ENCODE measurements at regions not wholly inside any gene's neighbourhood (a gene's known extent, or its start where the extent isn't known, plus 50 kb on each side); places are given as distances from the start of the nearest gene placed in this dataset.

DNA sequence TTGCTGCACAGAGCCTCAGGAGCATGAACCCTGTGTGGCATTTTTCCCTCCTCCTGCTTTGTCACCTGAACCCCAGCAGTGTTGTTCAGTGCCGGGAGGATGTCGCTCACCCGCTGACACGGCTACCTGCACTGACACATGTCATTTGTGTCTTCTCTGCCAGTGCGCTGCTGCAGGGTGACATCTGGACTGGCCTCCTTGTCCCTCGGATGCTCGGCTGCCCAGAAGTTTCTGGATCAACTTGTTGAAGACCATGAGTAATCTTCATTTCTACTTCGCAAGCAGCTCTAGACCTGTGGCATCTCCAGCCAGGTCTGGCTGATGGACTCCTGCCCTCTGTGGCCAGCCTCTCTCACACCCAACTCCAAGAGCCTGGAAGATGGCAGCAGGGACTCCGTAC lies 311.1 kb upstream of the C2CD4B start:
- no peak for DNase-seq
- in situ Hi-C loops (cut with MboI; ENCODE audit: low pct_unique_long_range_greater_than_20kb, low sequenced_read_pairs): no loop called here

DNA sequence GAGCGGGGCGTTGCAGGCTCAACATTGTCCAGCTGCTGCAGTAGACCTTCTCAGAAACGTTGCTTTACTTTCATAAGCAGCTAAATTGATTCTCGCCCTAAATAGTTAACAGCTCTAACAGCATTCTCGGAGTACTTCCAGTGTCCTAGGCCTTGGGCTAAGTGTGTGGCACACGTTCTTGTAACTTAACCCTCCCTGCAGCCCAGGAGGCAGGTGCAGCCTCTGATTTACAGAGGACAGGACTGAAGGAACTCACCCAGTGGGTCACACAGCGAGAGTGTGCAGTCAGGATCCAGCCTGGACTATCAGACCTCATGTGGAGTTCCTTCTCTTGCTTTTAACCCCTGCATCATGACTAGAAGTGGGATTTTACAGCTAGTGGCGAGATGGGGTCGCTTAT lies 312.8 kb upstream of the C2CD4B start:
- DNase-seq: no peak
- in situ Hi-C loops (cut with MboI; ENCODE audit: low pct_unique_long_range_greater_than_20kb, low sequenced_read_pairs): no loop called here

DNA sequence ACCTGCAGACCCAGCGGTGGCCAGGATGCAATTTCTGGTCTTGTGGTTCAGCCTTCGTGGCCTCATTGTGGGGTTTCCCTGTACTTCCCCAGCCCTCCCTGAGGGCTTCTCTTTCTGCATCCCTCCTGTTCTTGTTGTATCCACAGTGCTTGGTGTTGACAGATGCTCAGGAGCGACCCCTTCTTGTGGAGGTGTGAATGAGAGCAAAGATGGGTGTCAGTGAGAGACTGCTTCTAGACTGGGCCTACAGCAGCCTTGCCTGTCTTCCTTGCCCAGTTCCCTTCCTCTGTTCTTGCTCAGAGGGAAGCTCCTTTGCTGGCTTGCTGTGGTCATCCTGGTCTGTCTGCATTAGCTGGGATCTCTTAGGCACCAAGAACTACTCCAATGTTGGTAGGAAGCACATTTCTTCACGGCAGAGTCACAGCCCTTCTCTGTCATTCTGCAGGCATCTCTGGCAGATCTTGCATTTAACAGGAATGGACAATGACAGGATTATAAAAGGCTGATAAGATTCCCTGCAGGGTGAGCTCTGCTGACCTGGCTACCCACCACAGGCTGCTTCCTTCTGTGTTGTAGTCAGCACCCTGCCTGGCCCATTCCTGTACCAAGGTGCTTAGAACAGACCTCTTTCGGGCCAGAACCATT lies 317.8 kb upstream of the C2CD4B start:
- in situ Hi-C loops (cut with MboI; ENCODE audit: low pct_unique_long_range_greater_than_20kb, low sequenced_read_pairs): no loop called here

DNA sequence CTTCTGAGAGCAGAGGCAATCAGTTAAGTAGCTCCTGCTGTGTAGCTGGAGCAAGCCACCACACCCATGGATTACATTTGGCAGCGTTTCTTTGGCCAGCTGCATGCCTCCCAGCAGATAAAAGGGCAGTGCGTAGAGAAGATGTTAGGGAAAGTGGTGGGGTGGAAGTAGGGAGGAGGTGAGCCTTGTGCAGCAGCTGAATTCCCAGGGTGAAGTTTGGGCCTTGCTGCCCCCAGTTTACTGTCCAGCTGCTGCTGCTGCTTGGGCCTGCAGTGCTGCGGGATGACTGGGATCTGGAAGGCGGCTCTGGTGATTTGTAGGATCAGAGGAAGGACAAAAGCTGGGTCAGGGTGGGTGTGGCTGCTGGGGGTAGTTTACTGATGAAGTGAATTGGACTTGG lies 318.7 kb upstream of the C2CD4B start:
- in situ Hi-C loops (cut with MboI; ENCODE audit: low pct_unique_long_range_greater_than_20kb, low sequenced_read_pairs): no loop called here
- no peak for DNase-seq

More for the DNA sequence above, 317.8 kb upstream of the C2CD4B start:
- peak; percentile 45 for DNase-seq

DNA sequence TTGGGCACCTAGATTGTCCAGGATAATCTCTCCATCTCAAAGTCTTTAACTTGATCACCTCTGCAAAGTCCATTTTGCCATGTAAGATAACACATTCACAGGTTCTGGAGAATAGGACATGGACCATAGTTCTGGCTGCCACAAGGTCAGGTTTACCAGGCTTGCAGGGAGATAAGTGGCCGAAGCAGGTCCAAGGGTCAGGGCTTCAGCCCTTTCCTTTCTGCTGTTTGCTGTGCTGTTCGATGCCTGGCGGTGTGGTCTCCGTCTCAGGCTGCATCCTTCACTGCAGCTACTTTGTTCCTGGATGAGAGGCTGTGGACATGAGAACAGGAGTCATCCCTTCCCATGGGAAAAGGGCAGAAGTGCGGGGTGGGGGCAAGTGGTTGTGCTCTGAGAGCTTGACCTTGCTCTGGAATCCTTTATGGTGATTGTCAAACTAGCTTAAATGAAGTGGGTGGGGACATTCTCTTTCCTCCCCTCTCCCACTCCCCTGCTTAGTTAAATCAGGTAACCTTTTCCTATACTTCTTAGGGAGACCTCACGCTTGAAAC lies 320.2 kb upstream of the C2CD4B start:
- no peak for DNase-seq
- in situ Hi-C loops (cut with MboI; ENCODE audit: low pct_unique_long_range_greater_than_20kb, low sequenced_read_pairs): no loop called here

DNA sequence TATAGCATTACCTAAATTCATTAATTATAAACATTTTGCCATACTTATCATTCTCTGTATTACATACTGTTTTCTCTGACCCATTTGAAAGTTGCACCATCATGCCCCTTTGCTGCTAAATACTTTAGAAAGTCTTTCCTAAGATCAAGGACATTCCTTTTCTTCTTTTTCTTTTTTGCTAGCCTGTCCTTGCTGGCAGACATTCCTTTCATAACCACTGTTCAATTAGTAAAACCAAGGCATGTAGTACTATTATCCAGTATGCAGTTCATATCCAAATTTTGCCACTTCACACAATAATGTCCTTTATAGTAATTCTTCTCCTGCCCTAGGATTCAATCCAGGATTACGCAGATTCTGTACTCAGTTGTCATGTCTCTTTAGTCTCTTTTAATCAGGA lies 321.0 kb upstream of the C2CD4B start:
- DNase-seq: no peak
- in situ Hi-C loops (cut with MboI; ENCODE audit: low pct_unique_long_range_greater_than_20kb, low sequenced_read_pairs): no loop called here

DNA sequence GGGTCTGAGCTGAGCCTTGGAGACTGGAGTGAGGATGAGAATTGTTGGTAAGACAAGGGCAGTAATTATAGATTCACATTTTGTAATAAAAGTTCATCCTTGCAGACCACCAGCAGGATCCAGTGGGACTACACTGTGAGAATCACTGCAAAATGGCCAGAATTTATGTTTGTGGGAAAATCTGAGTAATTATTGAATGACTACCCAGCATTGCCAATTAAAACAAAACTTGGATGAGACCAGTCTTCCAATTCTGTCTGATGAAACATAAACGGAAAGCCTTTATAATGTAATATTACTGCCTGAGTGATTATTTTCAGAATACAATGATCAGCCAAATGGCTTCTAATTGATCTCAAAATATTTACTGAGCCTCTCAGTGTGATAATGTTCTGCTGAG lies 323.3 kb upstream of the C2CD4B start:
- no peak for DNase-seq
- in situ Hi-C loops (cut with MboI; ENCODE audit: low pct_unique_long_range_greater_than_20kb, low sequenced_read_pairs): no loop called here

DNA sequence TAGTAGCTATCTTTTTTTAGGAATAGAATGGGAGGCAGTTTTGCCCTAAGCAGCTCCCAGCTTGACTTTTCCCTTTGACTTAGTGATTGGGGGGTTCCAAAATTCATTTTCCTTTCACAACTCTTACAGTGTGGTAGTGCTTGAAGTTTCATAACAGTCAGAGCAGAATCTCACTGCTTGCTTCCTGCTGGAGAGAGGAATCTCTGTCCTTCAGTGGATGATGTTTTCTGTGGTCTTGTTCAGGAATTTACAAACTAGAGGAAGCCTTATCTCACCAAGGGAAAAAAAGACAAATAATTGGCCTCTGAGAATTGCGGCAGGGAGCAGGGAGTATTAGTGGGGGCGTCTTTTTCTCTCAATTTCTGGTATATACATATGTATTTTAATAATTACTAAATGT lies 326.6 kb upstream of the C2CD4B start:
- in situ Hi-C loops (cut with MboI; ENCODE audit: low pct_unique_long_range_greater_than_20kb, low sequenced_read_pairs): no loop called here
- DNase-seq: no peak

DNA sequence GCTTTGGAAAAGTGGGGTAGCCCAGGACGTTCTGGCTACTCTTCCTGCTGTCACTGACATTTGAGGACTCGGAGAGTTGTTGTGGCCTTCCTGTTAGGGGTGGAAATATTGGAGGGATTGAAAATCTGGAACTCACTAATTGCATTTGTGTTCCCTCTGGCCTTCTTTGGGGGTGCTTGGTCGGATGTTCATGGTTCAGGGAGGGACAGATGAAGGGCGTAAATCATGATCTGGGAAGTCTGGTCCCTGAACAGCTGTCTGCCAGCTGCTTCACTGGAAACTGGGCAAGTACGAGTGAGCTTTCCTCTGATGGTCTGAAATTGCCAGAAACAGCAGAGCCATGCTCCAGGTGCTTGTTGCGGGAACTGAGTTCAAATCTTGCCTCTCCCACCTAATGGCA lies 327.8 kb upstream of the C2CD4B start:
- no peak for DNase-seq

DNA sequence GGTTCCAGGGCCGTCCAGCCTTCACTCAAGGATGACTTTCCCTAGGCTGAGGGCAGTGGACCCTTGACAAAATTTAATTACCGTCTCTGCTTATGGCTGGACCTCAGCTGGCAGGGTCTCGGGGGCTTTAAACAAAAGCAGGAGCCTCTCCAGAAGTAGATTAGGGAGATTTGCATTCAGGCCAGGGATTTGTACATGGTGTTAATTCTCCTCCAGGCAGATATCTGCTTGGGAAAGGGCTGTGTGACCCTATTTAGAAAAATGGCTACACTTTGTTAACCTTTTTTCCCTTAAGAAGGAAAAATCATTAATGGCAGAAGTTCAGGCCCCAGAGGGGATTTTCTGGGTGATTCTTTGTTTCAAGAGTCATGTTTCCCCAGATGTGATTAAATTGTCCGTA lies 329.1 kb upstream of the C2CD4B start:
- DNase-seq: no peak
- in situ Hi-C loops (cut with MboI; ENCODE audit: low pct_unique_long_range_greater_than_20kb, low sequenced_read_pairs): no loop called here

More for the DNA sequence above, 327.8 kb upstream of the C2CD4B start:
- in situ Hi-C loops (cut with MboI; ENCODE audit: low pct_unique_long_range_greater_than_20kb, low sequenced_read_pairs): no loop called here

DNA sequence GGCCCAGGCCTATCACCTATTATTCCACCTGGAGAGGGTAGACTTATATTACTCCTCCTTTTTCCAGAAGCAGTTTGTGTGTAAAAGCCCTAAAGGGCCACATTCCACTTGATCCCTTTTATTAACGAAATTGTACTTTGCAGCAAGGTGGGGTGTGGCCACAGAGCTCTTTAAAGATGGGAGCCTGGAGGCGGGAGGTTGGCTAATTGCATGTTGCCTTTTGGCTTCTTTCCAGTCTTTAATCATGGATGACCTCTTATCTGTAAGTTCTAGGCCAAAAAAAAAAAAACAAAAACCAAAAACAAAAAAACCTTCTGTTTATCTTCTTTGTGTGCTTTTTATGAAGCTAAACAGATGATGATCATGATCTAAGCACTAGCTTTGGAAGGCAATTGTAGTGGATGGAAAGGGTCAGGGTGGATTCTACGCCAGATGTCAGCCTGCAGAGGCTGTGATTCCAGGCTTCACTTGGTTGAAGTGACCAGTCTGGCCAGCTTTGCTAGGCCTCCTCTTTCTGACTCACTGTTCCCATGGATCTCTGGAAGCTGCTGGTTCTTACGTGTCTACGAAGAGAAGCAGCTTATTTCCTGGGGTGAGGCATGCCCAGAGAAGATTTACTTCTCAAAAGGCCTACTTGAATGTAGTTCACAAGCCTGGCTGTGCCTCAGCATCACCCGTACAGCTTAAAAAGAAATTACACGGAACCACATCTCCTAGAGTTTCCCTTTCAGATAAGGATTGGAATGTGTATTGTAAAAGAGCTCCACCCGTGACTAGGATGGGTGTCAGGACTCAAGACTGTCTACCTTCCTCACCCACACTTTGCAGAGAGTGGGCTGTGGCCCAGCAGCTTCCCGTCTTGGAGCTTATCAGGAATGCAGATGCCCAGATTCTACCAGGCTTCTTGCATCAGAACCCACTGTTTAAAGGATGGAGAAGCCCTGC lies 330.9 kb upstream of the C2CD4B start:
- in situ Hi-C loops (cut with MboI; ENCODE audit: low pct_unique_long_range_greater_than_20kb, low sequenced_read_pairs): no loop called here
- DNase-seq: no peak

DNA sequence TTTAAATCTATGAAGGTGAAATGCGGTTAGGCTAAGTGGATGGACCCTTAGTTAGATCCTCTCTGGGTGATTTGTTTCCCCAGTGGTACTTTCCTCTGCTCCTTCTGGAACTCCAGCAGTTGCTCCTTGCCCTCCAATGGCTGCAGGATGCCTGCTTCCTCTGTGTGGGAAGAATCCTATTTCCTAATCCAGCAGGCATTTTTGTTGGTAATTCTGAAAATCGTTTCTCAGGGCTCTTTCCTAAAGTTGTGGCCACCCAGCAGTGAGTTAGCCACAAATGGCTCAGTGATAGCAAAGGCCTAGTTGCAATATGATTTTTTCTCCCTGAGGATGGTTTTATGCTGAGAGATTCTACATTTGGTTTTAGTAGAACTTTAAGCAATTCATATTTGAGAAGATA lies 332.3 kb upstream of the C2CD4B start:
- DNase-seq: no peak
- in situ Hi-C loops (cut with MboI; ENCODE audit: low pct_unique_long_range_greater_than_20kb, low sequenced_read_pairs): no loop called here

DNA sequence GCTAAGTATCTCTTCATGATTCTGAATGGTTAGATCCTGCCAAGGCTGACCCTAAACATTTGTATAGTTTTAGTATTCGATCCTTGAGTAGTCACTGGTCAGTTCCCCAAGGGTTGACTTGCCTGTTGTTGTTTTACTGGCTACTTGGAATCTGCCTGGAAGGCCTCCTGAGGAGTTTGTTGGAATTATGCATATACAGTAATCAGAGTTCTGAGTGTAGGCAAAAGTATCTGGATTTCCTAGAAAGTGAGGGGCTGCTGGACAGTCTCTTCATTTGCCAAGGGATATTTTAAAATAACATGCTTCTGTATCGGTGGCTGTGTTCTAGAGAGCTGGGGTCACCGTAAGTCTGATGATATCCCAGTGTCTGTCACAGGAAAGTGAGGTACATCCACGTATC lies 333.2 kb upstream of the C2CD4B start:
- in situ Hi-C loops (cut with MboI; ENCODE audit: low pct_unique_long_range_greater_than_20kb, low sequenced_read_pairs): no loop called here
- DNase-seq: no peak

DNA sequence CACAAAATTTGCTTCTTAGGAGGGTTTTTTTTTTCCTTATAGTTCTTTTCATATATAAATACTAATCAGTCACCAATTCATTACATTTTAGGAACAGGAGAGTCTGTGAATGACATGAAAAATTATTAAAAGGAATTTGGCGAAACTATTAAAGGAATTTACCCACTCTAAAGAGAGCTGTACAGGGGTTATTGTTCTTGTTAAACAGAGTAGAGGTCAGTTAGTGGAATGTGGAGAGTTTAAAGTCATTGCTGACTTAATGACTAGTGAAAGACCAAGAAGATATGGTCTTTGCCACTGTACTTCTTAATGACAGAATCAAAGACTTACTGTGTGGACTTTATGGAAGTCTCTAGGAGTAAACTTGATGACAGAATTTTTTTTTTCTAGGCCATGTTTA lies 333.6 kb upstream of the C2CD4B start:
- no peak for DNase-seq
- in situ Hi-C loops (cut with MboI; ENCODE audit: low pct_unique_long_range_greater_than_20kb, low sequenced_read_pairs): no loop called here

DNA sequence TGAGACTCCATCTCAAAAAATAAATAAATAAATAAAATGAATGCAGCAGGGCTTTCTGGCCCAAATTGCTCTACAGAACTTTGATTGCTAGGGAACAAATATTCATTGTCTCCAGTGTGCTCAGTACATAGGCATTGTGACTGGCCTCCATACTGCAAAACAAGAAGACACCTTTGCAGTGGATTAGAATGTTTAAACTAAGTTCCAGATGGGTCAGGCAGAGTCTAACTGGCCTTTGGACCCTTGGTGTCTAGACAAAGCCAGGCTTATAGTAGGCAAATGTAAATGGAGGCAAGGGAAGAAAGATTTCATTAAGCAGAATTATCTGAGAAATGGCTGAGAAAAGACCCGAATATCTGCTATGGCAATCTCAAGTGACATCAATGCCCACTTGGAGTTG lies 335.2 kb upstream of the C2CD4B start:
- DNase-seq: no peak
- in situ Hi-C loops (cut with MboI; ENCODE audit: low pct_unique_long_range_greater_than_20kb, low sequenced_read_pairs): no loop called here

DNA sequence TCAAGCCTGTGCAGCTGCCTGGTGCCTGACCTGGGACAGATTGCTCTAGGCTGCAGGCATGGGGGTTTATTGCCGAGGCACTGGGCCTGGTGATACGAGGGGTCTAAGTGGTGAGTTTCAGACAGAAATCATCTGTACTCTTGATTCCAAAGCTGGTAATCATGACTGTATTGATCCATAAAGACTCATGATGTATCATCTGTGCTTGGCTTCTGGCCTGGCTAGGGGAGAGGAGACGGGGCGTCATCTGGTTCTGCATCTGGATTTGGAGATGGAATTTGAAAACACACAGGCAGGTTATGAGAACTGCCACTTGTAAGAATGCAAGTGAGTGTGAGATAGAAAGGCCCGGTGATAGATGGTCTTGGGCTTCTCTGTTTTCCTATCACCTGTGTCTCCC lies 337.4 kb upstream of the C2CD4B start:
- no peak for DNase-seq
- in situ Hi-C loops (cut with MboI; ENCODE audit: low pct_unique_long_range_greater_than_20kb, low sequenced_read_pairs): no loop called here

DNA sequence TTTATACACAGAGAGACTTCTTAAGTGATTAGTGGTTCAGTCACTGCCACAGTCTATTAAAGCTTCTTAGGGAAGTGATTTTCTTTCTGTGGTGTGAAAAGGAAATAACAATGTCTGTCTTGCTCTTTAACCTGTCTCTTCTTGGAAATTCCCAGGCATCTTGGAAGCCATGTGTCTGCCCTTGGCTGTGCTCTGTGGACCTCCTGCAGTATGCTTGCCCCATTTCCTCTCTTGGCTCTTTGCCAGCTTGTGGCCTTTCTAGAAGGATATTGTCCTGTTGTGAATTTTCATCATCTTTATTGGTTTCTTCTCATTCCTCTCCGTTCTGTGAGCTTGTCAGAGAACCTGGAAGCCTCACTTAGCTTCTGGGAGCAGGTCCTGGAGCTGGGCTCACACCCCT lies 338.4 kb upstream of the C2CD4B start:
- peak; percentile 28 for DNase-seq
- in situ Hi-C loops (cut with MboI; ENCODE audit: low pct_unique_long_range_greater_than_20kb, low sequenced_read_pairs): no loop called here

DNA sequence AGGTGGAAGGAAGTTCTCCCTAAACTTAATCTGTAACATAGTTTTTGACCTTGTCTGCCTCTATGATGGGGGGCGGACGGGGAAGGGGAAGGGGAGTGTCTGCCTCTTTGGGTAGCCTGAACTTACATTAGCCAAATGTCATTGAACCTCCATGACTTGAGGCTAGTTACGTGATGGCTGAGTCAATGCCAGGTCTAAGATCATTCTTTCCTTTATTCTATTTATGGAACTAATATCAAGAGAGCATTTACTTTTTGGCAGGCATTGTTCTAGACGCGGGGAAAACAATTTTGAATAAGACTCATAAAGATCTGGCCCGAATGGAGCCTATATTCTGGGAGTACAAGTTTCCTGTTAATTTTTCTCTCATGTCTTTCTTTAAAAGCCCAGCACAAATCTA lies 340.7 kb upstream of the C2CD4B start:
- in situ Hi-C loops (cut with MboI; ENCODE audit: low pct_unique_long_range_greater_than_20kb, low sequenced_read_pairs): no loop called here
- DNase-seq: no peak

DNA sequence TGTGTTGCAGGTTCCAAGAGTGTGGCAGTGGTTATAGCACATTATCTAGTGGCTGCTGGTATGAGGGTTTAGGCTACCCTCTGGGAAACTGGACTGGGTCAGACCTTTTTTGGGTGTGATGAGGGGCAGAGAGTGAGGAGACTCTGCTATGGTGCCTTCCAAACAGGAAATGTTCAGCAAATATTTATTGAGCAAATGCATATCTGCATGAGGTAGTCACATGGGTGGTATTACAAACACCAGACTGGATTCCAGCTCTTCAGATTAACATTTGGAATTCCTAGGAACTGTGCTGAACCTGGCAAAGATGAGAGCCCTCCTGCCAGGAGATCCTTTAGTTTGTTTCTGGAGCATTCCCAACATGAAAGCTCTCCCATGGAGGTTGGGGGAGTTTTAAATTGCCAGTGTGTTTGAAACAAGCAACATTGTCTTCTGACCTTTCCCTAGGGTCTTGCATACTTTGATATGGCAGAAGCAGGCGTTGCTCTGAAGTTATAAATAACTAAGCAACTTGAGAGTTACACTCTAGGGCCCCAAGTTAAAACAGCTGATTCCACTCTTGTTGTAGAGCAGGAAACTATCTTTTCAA lies 341.2 kb upstream of the C2CD4B start:
- DNase-seq: no peak
- in situ Hi-C loops (cut with MboI; ENCODE audit: low pct_unique_long_range_greater_than_20kb, low sequenced_read_pairs): no loop called here

DNA sequence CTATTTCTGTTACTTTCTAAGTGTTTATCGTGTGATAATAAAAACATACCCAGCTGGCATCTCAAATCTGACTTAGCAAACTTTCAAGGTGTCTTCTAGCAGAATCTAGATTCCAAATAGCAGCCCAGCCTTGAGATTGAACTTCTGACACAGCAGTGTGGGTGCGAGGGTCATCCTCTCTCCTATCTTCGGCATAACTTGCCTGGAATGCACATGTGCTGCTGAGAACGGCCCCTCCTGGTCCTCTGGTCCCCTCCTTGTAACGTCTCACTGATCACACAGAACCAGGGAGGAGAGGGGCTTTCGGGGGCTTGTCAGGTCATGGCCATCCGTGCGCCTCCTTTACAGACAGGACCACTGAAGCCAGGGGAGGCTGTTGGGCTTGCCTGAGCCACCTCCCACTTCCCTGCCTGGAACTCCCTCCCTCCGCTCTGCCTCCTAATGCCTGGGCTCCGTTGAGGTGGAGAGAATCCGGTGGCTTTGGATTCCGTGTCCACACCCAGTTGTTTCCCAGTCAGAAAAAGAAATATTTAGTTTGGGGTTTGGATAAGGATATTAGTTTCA lies 344.4 kb upstream of the C2CD4B start:
- in situ Hi-C loops (cut with MboI; ENCODE audit: low pct_unique_long_range_greater_than_20kb, low sequenced_read_pairs): no loop called here
- no peak for DNase-seq

Data from KBM-7 (cell line).